ENCODE measurements at regions not wholly inside any gene's neighbourhood (a gene's known extent, or its start where the extent isn't known, plus 50 kb on each side); places are given as distances from the start of the nearest gene placed in this dataset.

GRCh38 chr6:73888050-73888449 lies 192.0 kb downstream of the CD109 start:
- no peaks in the 10 kb centered on the region for H3K9me3 ChIP-seq (replicated peaks in 1 of 3)
- intact Hi-C loops (cut with DNase I) = no loop called here
- 60 to 76% (median 71%) methylated on average over 4 of the region's 4 CpGs; no CpG with 5 or more reads in 1 of the 4 donors for WGBS, 4 donors

DNA sequence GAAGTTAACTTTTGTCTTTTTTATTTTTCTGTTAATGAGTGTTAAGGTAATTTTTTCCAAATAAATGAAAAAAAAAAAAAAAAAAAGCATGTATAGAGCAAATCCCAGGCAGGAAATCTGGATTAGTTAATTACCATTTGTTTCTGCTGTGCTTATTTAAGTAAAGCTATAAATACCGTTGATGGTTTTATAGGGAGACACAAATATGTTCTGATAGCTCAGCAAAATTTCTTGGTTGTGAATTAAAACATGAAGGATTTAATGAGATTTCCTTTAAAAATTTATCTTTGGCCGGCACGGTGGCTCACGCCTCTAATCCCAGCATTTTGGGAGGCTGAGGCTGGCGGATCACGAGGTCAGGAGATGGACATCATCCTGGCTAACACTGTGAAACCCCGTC lies 189.4 kb downstream of the CD109 start:
- H3K36me3 ChIP-seq (replicated peaks in 1 of 2) = no peaks in the 10 kb centered on the region
- no peaks in the 10 kb centered on the region for H3K4me1 ChIP-seq (replicated peaks in 1 of 2)
- no peak overlapping the region for H3K27ac ChIP-seq
- H3K9me3 ChIP-seq (replicated peaks in 1 of 3) = no peaks in the 10 kb centered on the region
- TF ChIP-seq POLR2A (IDR thresholded peaks at IDR 0.05) = no peak
- TF ChIP-seq, protein P1, sequence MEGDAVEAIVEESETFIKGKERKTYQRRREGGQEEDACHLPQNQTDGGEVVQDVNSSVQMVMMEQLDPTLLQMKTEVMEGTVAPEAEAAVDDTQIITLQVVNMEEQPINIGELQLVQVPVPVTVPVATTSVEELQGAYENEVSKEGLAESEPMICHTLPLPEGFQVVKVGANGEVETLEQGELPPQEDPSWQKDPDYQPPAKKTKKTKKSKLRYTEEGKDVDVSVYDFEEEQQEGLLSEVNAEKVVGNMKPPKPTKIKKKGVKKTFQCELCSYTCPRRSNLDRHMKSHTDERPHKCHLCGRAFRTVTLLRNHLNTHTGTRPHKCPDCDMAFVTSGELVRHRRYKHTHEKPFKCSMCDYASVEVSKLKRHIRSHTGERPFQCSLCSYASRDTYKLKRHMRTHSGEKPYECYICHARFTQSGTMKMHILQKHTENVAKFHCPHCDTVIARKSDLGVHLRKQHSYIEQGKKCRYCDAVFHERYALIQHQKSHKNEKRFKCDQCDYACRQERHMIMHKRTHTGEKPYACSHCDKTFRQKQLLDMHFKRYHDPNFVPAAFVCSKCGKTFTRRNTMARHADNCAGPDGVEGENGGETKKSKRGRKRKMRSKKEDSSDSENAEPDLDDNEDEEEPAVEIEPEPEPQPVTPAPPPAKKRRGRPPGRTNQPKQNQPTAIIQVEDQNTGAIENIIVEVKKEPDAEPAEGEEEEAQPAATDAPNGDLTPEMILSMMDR (IDR thresholded peaks at IDR 0.05) = no peak
- no peak for DNase-seq
- intact Hi-C loops (cut with DNase I) = no loop called here
- no peak overlapping the region for H3K4me3 ChIP-seq
- H3K27me3 ChIP-seq = no peaks in the 10 kb centered on the region
- WGBS, 4 donors = 82 to 88% (median 87%) methylated on average over 7 of the region's 7 CpGs; no CpG with 5 or more reads in 1 of the 4 donors

More at GRCh38 chr6:73888050-73888449, 192.0 kb downstream of the CD109 start:
- H3K4me1 ChIP-seq (replicated peaks in 1 of 2) = no peaks in the 10 kb centered on the region
- no peak overlapping the region for H3K4me3 ChIP-seq
- no peak for DNase-seq
- no peak overlapping the region for H3K27ac ChIP-seq
- H3K27me3 ChIP-seq = no peaks in the 10 kb centered on the region
- no peaks in the 10 kb centered on the region for H3K36me3 ChIP-seq (replicated peaks in 1 of 2)
- no peak for TF ChIP-seq POLR2A (IDR thresholded peaks at IDR 0.05)
- TF ChIP-seq, protein P1 (IDR thresholded peaks at IDR 0.05) = no peak

- Histone ChIP-seq H3K9me3 (replicated peaks in 1 of 3) (no peaks in the 10 kb centered on the region), H3K36me3 (replicated peaks in 1 of 2) (no peaks in the 10 kb centered on the region), H3K27ac (no peak overlapping the region), H3K4me1 (replicated peaks in 1 of 2) (no peaks in the 10 kb centered on the region), H3K4me3 (no peak overlapping the region), H3K27me3 (no peaks in the 10 kb centered on the region)
- WGBS, 4 donors = 64 to 65% (median 65%) methylated on average over 4 of the region's 4 CpGs; no CpG with 5 or more reads in 1 of the 4 donors
- DNase-seq = no peak
- intact Hi-C loops (cut with DNase I) = no loop called here
- no peak for TF ChIP-seq POLR2A (IDR thresholded peaks at IDR 0.05)
- TF ChIP-seq, protein P1 (IDR thresholded peaks at IDR 0.05) = no peak
These were observed 188.5 kb downstream of the CD109 start for GRCh38 chr6:73884540-73884939.

DNA sequence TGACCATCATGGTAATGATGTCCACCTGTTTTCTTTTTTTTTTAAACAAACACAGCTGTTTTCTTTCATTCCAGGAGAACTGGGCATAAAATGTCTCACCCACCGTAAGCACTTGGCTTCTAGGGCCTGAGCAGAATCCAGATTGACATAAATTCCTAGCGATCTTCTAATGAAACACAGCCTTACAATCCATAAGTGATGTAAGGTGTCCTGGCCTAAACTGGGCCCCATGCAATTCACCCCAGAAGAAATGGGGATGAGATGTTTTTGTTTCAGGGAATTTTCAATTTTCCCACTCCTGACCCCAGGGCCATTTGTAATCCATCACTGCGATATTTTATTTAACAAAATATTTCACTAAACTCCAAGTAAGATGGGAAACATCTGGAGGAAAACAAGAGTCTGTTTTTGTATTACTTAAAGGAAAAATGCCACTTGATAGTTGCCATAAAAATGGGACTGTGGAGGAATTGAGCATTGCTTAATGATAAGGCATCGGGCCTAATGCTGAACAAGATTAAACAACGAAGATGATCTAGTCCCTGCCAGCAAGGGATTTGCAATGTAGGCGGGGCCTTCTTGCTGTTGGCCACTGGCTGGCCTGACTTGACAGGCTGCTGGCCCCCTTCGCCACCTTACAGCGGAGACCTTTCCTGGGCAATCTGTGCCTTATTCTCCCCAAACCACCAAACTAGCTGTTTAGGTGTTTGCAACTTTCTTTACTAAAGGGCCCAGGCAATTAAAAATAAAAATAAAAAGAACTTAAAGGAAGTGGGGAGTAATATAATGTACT lies 183.7 kb downstream of the CD109 start:
- intact Hi-C loops (cut with DNase I) = no loop called here
- Histone ChIP-seq H3K4me1 (replicated peaks in 1 of 2) (no peaks in the 10 kb centered on the region), H3K9me3 (replicated peaks in 1 of 3) (no peaks in the 10 kb centered on the region), H3K4me3 (no peak overlapping the region), H3K27me3 (no peaks in the 10 kb centered on the region), H3K27ac (no peak overlapping the region), H3K36me3 (replicated peaks in 1 of 2) (no peaks in the 10 kb centered on the region)
- no peak for DNase-seq
- WGBS, 4 donors = 71 to 82% (median 74%) methylated on average over 8 of the region's 8 CpGs
- TF ChIP-seq POLR2A (IDR thresholded peaks at IDR 0.05) = no peak
- TF ChIP-seq, protein P1 (IDR thresholded peaks at IDR 0.05) = no peak
